Gastrocnemius medialis (tissue), 4 donors: ENCODE measurements at regions not wholly inside any gene's neighbourhood (a gene's known extent, or its start where the extent isn't known, plus 50 kb on each side); places are given as distances from the start of the nearest gene placed in this dataset.

Experiments used
- CTCF ChIP-seq, 5 experiments: fragments of 450-650 bp in 3 of 5; fragments of 200-600 bp in 2 of 5; sonication (generic) in 2 of 5; IDR thresholded peaks in 4 of 5; conservative IDR thresholded peaks in 1 of 5; 1 replicate in 4 of 5; 2 replicates in 1 of 5; pipeline ENCODE4 v1.5.1; 2016 to 2019; ENCODE audit warnings: antibody characterized with exemption in 5 of 5, mild to moderate bottlenecking in 3 of 5, moderate library complexity in 3 of 5
- POLR2A ChIP-seq, 2 donors: fragments of 450-650 bp; IDR thresholded peaks; one replicate each; pipeline ENCODE4 v1.6.1; 2017; ENCODE audit warnings: antibody characterized with exemption in 2 of 2, mild to moderate bottlenecking in 2 of 2, moderate library complexity in 2 of 2

GRCh38 chr1:175851749-175852148 is 108.4 kb upstream of the TNR start:
- no peak for TF ChIP-seq CTCF (IDR thresholded peaks at IDR 0.05 in 4 of 5, conservative IDR thresholded peaks at IDR 0.05 in 1 of 5)
- no peak for TF ChIP-seq POLR2A (IDR thresholded peaks at IDR 0.05)
